Mesenchymal stem cell (in vitro differentiated cells and primary cell): ENCODE measurements at regions not wholly inside any gene's neighbourhood (a gene's known extent, or its start where the extent isn't known, plus 50 kb on each side); places are given as distances from the start of the nearest gene placed in this dataset.

ENCODE experiments used
- DNase-seq: peaks from one replicate; pipeline ENCODE4 v3.0.0-alpha.2; 2013
- H2AFZ ChIP-seq: one replicate; pipeline ENCODE4 v1.6.1; 2013; ENCODE audit warnings: low read depth, mild to moderate bottlenecking, control low read depth, inconsistent platforms, low read length, moderate library complexity
- H2AK5ac ChIP-seq: 2 replicates; pipeline ENCODE4 v1.6.1; 2013; ENCODE audit warnings: low read length, moderate library complexity, mild to moderate bottlenecking, inconsistent platforms; ENCODE audit not compliant: severe bottlenecking
- H2BK120ac ChIP-seq: one replicate; pipeline ENCODE4 v1.6.1; 2013; ENCODE audit warnings: low read depth, mild to moderate bottlenecking, inconsistent platforms, low read length, moderate library complexity
- H2BK12ac ChIP-seq, 2 experiments: one replicate each; pipeline ENCODE4 v1.6.1; 2013; ENCODE audit warnings: inconsistent platforms in 2 of 2, low read length in 2 of 2, mild to moderate bottlenecking in 2 of 2, moderate library complexity in 2 of 2, control low read depth in 1 of 2
- H2BK15ac ChIP-seq: one replicate; pipeline ENCODE4 v1.6.1; 2013; ENCODE audit warnings: mild to moderate bottlenecking, low read depth, inconsistent platforms; ENCODE audit not compliant: poor library complexity, severe bottlenecking
- H2BK5ac ChIP-seq: 2 replicates; pipeline ENCODE4 v1.6.1; 2013; ENCODE audit warnings: low read depth, mild to moderate bottlenecking, low read length, control low read depth, inconsistent platforms; ENCODE audit not compliant: poor library complexity, severe bottlenecking
- H3K14ac ChIP-seq, 2 experiments: one replicate each; pipeline ENCODE4 v1.6.1; 2013; ENCODE audit warnings: inconsistent platforms in 2 of 2, low read length in 2 of 2, control low read depth in 1 of 2, mild to moderate bottlenecking in 1 of 2, moderate library complexity in 1 of 2
- H3K18ac ChIP-seq, 2 experiments: one replicate each; pipeline ENCODE4 v1.6.1; 2013; ENCODE audit warnings: inconsistent platforms in 2 of 2, low read length in 2 of 2, control low read depth in 1 of 2, low read depth in 1 of 2, mild to moderate bottlenecking in 1 of 2
- H3K23ac ChIP-seq, 2 experiments: one replicate each; pipeline ENCODE4 v1.6.1; 2013; ENCODE audit warnings: inconsistent platforms in 2 of 2, low read length in 2 of 2, mild to moderate bottlenecking in 2 of 2, moderate library complexity in 2 of 2, control low read depth in 1 of 2
- H3K27ac ChIP-seq: 2 replicates; pipeline ENCODE4 v1.5.1; 2013; ENCODE audit warnings: mild to moderate bottlenecking, moderate library complexity, low read length, control low read depth, inconsistent platforms; ENCODE audit not compliant: poor library complexity, severe bottlenecking
- H3K27me3 ChIP-seq, 2 experiments: 2 replicates each; pipeline versions ENCODE4 v1.6.1 to v1.7.0; 2013; ENCODE audit warnings: low read length in 2 of 2, mild to moderate bottlenecking in 2 of 2, moderate library complexity in 2 of 2, control low read depth in 1 of 2, inconsistent platforms in 1 of 2; ENCODE audit not compliant: control insufficient read depth in 1 of 2, insufficient read depth in 1 of 2
- H3K36me3 ChIP-seq, 2 experiments: 2 replicates each; pipeline versions ENCODE4 v1.6.1 to v1.7.0; 2013; ENCODE audit warnings: low read length in 2 of 2, control low read depth in 1 of 2, inconsistent platforms in 1 of 2, low read depth in 1 of 2, mild to moderate bottlenecking in 1 of 2; ENCODE audit not compliant: insufficient read depth in 2 of 2, control insufficient read depth in 1 of 2
- H3K4ac ChIP-seq, 2 experiments: one replicate each; pipeline ENCODE4 v1.6.1; 2013; ENCODE audit warnings: inconsistent platforms in 2 of 2, low read length in 2 of 2, mild to moderate bottlenecking in 2 of 2, moderate library complexity in 2 of 2, control low read depth in 1 of 2, low read depth in 1 of 2
- H3K4me1 ChIP-seq: 2 replicates; pipeline ENCODE4 v1.6.1; 2013; ENCODE audit warnings: low read depth, low read length, control low read depth; ENCODE audit not compliant: control insufficient read depth, insufficient read depth
- H3K4me2 ChIP-seq: 2 replicates; pipeline ENCODE4 v1.6.1; 2013; ENCODE audit warnings: low read length, mild to moderate bottlenecking, inconsistent platforms; ENCODE audit not compliant: poor library complexity, severe bottlenecking
- H3K4me3 ChIP-seq, 2 experiments: 2 replicates each; pipeline versions ENCODE4 v1.5.1 to v1.7.0; 2013; ENCODE audit warnings: low read length in 2 of 2, mild to moderate bottlenecking in 2 of 2, control low read depth in 1 of 2, low read depth in 1 of 2; ENCODE audit not compliant: insufficient read depth in 1 of 2
- H3K79me1 ChIP-seq: replicated peaks from 2 replicates; pipeline ENCODE4 v1.6.1; 2013; ENCODE audit warnings: mild to moderate bottlenecking, control low read depth, low read length, inconsistent platforms; ENCODE audit not compliant: poor library complexity, severe bottlenecking
- H3K9ac ChIP-seq: 2 replicates; pipeline ENCODE4 v1.7.0; 2013; ENCODE audit warnings: mild to moderate bottlenecking, low read length, moderate library complexity
- H3K9me3 ChIP-seq: 2 replicates; pipeline ENCODE4 v1.7.0; 2013; ENCODE audit warnings: mild to moderate bottlenecking, low read length; ENCODE audit not compliant: control insufficient read depth
- H4K8ac ChIP-seq: one replicate; pipeline ENCODE4 v1.6.1; 2013; ENCODE audit warnings: inconsistent platforms, mild to moderate bottlenecking, low read length, moderate library complexity
- H4K91ac ChIP-seq: one replicate; pipeline ENCODE4 v1.6.1; 2013; ENCODE audit warnings: mild to moderate bottlenecking, low read length, inconsistent platforms
- WGBS: methylation state at CpG from one replicate; pipeline ENCODE4 v1.1.7; 2013; ENCODE audit warnings: mixed read lengths; 5-methylcytosine and 5-hydroxymethylcytosine counted together

- 90% methylated on average over 7 of the region's 8 CpGs for WGBS
- Histone ChIP-seq H3K79me1 (no peaks in the 10 kb centered on the region), H4K91ac (no peak overlapping the region), H3K36me3 (no peaks in the 10 kb centered on the region), H2BK5ac (no peak overlapping the region), H3K4me3 (no peak overlapping the region), H3K23ac (no peak overlapping the region), H3K9ac (no peak overlapping the region), H2AFZ (no peak overlapping the region), H3K4me2 (no peak overlapping the region), H2BK15ac (no peak overlapping the region), H3K14ac (no peak overlapping the region), H3K27ac (no peak overlapping the region), H3K27me3 (no peaks in the 10 kb centered on the region), H4K8ac (no peak overlapping the region), H2BK120ac (no peak overlapping the region), H3K18ac (no peak overlapping the region), H3K4ac (no peak overlapping the region), H3K9me3 (no peaks in the 10 kb centered on the region), H3K4me1 (no peaks in the 10 kb centered on the region), H2AK5ac (no peak overlapping the region), H2BK12ac (no peak overlapping the region)
- DNase-seq, result no peak
These were observed 732.9 kb downstream of the MTRR start for GRCh38 chr5:8601831-8602354.

GRCh38 chr5:8606231-8606630, 737.3 kb downstream of the MTRR start:
- H2AK5ac ChIP-seq, result no peak overlapping the region
- H3K36me3 ChIP-seq, result no peaks in the 10 kb centered on the region
- no peak overlapping the region for H3K9ac ChIP-seq
- H4K91ac ChIP-seq, result no peak overlapping the region
- DNase-seq, result no peak
- no peak overlapping the region for H2BK15ac ChIP-seq
- no peak overlapping the region for H3K14ac ChIP-seq
- H2BK5ac ChIP-seq, result no peak overlapping the region
- no peak overlapping the region for H3K4me2 ChIP-seq
- H3K23ac ChIP-seq, result no peak overlapping the region
- H3K9me3 ChIP-seq, result no peaks in the 10 kb centered on the region
- H3K27ac ChIP-seq, result no peak overlapping the region
- no peak overlapping the region for H2BK12ac ChIP-seq
- H3K4me1 ChIP-seq, result no peaks in the 10 kb centered on the region
- no peak overlapping the region for H3K4ac ChIP-seq
- H3K18ac ChIP-seq, result no peak overlapping the region
- H3K79me1 ChIP-seq, result no peaks in the 10 kb centered on the region
- no peak overlapping the region for H3K4me3 ChIP-seq
- no peak overlapping the region for H4K8ac ChIP-seq
- no peak overlapping the region for H2AFZ ChIP-seq
- no peaks in the 10 kb centered on the region for H3K27me3 ChIP-seq
- no peak overlapping the region for H2BK120ac ChIP-seq

GRCh38 chr5:8611067-8611466, 742.1 kb downstream of the MTRR start:
- WGBS, result 72% methylated on average over 3 of the region's 3 CpGs
- no peak overlapping the region for H2BK5ac ChIP-seq
- no peak overlapping the region for H2AFZ ChIP-seq
- no peak overlapping the region for H3K14ac ChIP-seq
- H4K8ac ChIP-seq, result no peak overlapping the region
- H3K4ac ChIP-seq, result no peak overlapping the region
- H3K4me3 ChIP-seq, result no peak overlapping the region
- no peak overlapping the region for H3K23ac ChIP-seq
- H3K79me1 ChIP-seq, result no peaks in the 10 kb centered on the region
- no peak overlapping the region for H2BK12ac ChIP-seq
- no peak overlapping the region for H3K9ac ChIP-seq
- no peaks in the 10 kb centered on the region for H3K36me3 ChIP-seq
- no peak overlapping the region for H3K27ac ChIP-seq
- H3K4me1 ChIP-seq, result no peaks in the 10 kb centered on the region
- no peak for DNase-seq
- H2AK5ac ChIP-seq, result no peak overlapping the region
- no peak overlapping the region for H3K18ac ChIP-seq
- H4K91ac ChIP-seq, result no peak overlapping the region
- no peak overlapping the region for H3K4me2 ChIP-seq
- no peak overlapping the region for H2BK120ac ChIP-seq
- no peaks in the 10 kb centered on the region for H3K27me3 ChIP-seq
- H3K9me3 ChIP-seq, result no peaks in the 10 kb centered on the region
- no peak overlapping the region for H2BK15ac ChIP-seq

- H3K36me3 ChIP-seq, result no peaks in the 10 kb centered on the region
- DNase-seq, result no peak
- no peak overlapping the region for H3K4ac ChIP-seq
- H3K27ac ChIP-seq, result no peak overlapping the region
- no peak overlapping the region for H4K91ac ChIP-seq
- H3K14ac ChIP-seq, result no peak overlapping the region
- no peak overlapping the region for H2BK12ac ChIP-seq
- H2BK120ac ChIP-seq, result no peak overlapping the region
- no peak overlapping the region for H2BK15ac ChIP-seq
- no peak overlapping the region for H2AK5ac ChIP-seq
- H4K8ac ChIP-seq, result no peak overlapping the region
- H3K4me1 ChIP-seq, result no peaks in the 10 kb centered on the region
- H3K4me2 ChIP-seq, result no peak overlapping the region
- H3K27me3 ChIP-seq, result no peaks in the 10 kb centered on the region
- no peak overlapping the region for H3K9ac ChIP-seq
- H3K79me1 ChIP-seq, result no peaks in the 10 kb centered on the region
- 50% methylated on average over 3 of the region's 4 CpGs for WGBS
- H3K18ac ChIP-seq, result no peak overlapping the region
- no peak overlapping the region for H3K23ac ChIP-seq
- H2AFZ ChIP-seq, result no peak overlapping the region
- H2BK5ac ChIP-seq, result no peak overlapping the region
- H3K4me3 ChIP-seq, result no peak overlapping the region
- H3K9me3 ChIP-seq, result no peaks in the 10 kb centered on the region
These were observed 744.2 kb downstream of the MTRR start for GRCh38 chr5:8613078-8613685.
